Spleen (tissue), 11 donors: ENCODE measurements at regions not wholly inside any gene's neighbourhood (a gene's known extent, or its start where the extent isn't known, plus 50 kb on each side); places are given as distances from the start of the nearest gene placed in this dataset.

Experiments
- DNase-seq: peaks from one replicate; pipeline ENCODE4 v3.0.0-alpha.2; 2020
- H3K27ac ChIP-seq, 8 donors: fragments of 200-600 bp; sonication (generic) in 7 of 8; 1 replicate in 4 of 8; 2 replicates in 4 of 8; pipeline versions ENCODE4 v1.5.0 to v1.8.0; 2016 to 2021; ENCODE audit warnings: inconsistent platforms in 4 of 8, mild to moderate bottlenecking in 4 of 8, moderate library complexity in 1 of 8
- H3K27me3 ChIP-seq, 7 donors: fragments of 200-600 bp; sonication (generic) in 6 of 7; replicated peaks in 1 of 7; 1 replicate in 4 of 7; 2 replicates in 3 of 7; pipeline versions ENCODE4 v1.5.0 to v1.8.0; 2016 to 2021; ENCODE audit warnings: inconsistent platforms in 3 of 7, mild to moderate bottlenecking in 1 of 7
- H3K36me3 ChIP-seq, 6 donors: fragments of 200-600 bp; sonication (generic) in 5 of 6; 1 replicate in 4 of 6; 2 replicates in 2 of 6; pipeline versions ENCODE4 v1.5.0 to v1.8.0; 2016 to 2021; ENCODE audit warnings: inconsistent platforms in 2 of 6
- H3K4me1 ChIP-seq, 6 donors: fragments of 200-600 bp; sonication (generic) in 5 of 6; 1 replicate in 3 of 6; 2 replicates in 3 of 6; pipeline versions ENCODE4 v1.5.0 to v1.8.0; 2016 to 2021; ENCODE audit warnings: inconsistent platforms in 3 of 6
- H3K4me3 ChIP-seq, 8 donors: fragments of 200-600 bp; sonication (generic) in 7 of 8; 1 replicate in 4 of 8; 2 replicates in 4 of 8; pipeline versions ENCODE4 v1.5.0 to v1.8.0; 2016 to 2021; ENCODE audit warnings: inconsistent platforms in 4 of 8, mild to moderate bottlenecking in 4 of 8, moderate library complexity in 2 of 8
- H3K9me3 ChIP-seq, 8 donors: fragments of 200-600 bp; sonication (generic) in 7 of 8; 1 replicate in 4 of 8; 2 replicates in 4 of 8; pipeline versions ENCODE4 v1.5.0 to v1.8.0; 2016 to 2021; ENCODE audit warnings: inconsistent platforms in 4 of 8
- POLR2A ChIP-seq, 3 donors: fragments of 450-650 bp; IDR thresholded peaks; one replicate each; pipeline ENCODE4 v1.5.1; 2017; ENCODE audit warnings: antibody characterized with exemption in 3 of 3, mild to moderate bottlenecking in 1 of 3
- POLR2AphosphoS5 ChIP-seq, 3 donors: sonication (generic); formaldehyde crosslinking; IDR thresholded peaks; one replicate each; pipeline ENCODE4 v1.5.1; 2017; ENCODE audit warnings: antibody characterized with exemption in 3 of 3
- whole genome bisulfite sequencing, 5 donors: extraction: QIAGEN DNeasy Blood & Tissue Kit in 3 of 5; methylation state at CpG; one replicate each; pipeline versions ENCODE4 v1.1.5 to v1.1.7; 2013 to 2018; 5-methylcytosine and 5-hydroxymethylcytosine counted together
- intact Hi-C: fragments of 100-400 bp; cut with DNase I; formaldehyde crosslinking; loops from one replicate; pipeline ENCODE4 v1.15.0; 2023; ENCODE audit warnings: low total_unique reads
- TF ChIP-seq, protein P1 (sequence below), 11 experiments: fragments of 200-600 bp in 7 of 11; fragments of 450-650 bp in 4 of 11; sonication (generic) in 4 of 11; IDR thresholded peaks in 8 of 11; conservative IDR thresholded peaks in 3 of 11; 1 replicate in 7 of 11; 2 replicates in 4 of 11; pipeline versions ENCODE4 v1.4.0 to v1.8.0; 2016 to 2021; ENCODE audit warnings: antibody characterized with exemption in 11 of 11, inconsistent platforms in 4 of 11, mild to moderate bottlenecking in 1 of 11
- donor health status: healthy with polysubstance abuse.
- donor health status: DM: no; HTN: no; CAD: no; lungs with moderate emphysema.
- donor health status: DM: no; HTN: no; CAD: no.
- donor health status: Bipolar disorder and iron deficiency.
- donor health status: healthy.
- donor health status: DM: no; HTN: no; CAD: no.
- donor health status: DM: yes; HTN: yes; CAD: no.

- WGBS, 5 donors = 88 to 97% (median 91%) methylated on average over 1 of the region's 1 CpG
- Histone ChIP-seq H3K4me1 (no peaks in the 10 kb centered on the region), H3K27me3 (no peaks in the 10 kb centered on the region), H3K9me3 (no peaks in the 10 kb centered on the region), H3K4me3 (no peak overlapping the region), H3K36me3 (no peaks in the 10 kb centered on the region), H3K27ac (no peak overlapping the region)
- intact Hi-C loops = no loop called here
- DNase-seq = no peak
- TF ChIP-seq, protein P1, sequence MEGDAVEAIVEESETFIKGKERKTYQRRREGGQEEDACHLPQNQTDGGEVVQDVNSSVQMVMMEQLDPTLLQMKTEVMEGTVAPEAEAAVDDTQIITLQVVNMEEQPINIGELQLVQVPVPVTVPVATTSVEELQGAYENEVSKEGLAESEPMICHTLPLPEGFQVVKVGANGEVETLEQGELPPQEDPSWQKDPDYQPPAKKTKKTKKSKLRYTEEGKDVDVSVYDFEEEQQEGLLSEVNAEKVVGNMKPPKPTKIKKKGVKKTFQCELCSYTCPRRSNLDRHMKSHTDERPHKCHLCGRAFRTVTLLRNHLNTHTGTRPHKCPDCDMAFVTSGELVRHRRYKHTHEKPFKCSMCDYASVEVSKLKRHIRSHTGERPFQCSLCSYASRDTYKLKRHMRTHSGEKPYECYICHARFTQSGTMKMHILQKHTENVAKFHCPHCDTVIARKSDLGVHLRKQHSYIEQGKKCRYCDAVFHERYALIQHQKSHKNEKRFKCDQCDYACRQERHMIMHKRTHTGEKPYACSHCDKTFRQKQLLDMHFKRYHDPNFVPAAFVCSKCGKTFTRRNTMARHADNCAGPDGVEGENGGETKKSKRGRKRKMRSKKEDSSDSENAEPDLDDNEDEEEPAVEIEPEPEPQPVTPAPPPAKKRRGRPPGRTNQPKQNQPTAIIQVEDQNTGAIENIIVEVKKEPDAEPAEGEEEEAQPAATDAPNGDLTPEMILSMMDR (IDR thresholded peaks at IDR 0.05 in 8 of 11, conservative IDR thresholded peaks at IDR 0.05 in 3 of 11) = no peak
- TF ChIP-seq POLR2A (IDR thresholded peaks at IDR 0.05) (no peak), POLR2AphosphoS5 (IDR thresholded peaks at IDR 0.05) (no peak)
Observed at GRCh38 chr21:15506086-15506485, 223.7 kb upstream of the USP25 start.

GRCh38 chr21:15508554-15508953, 221.2 kb upstream of the USP25 start:
- TF ChIP-seq, protein P1 (IDR thresholded peaks at IDR 0.05 in 8 of 11, conservative IDR thresholded peaks at IDR 0.05 in 3 of 11) = no peak
- TF ChIP-seq POLR2AphosphoS5 (IDR thresholded peaks at IDR 0.05) = no peak
- TF ChIP-seq POLR2A (IDR thresholded peaks at IDR 0.05) = no peak
- intact Hi-C loops = no loop called here
- Histone ChIP-seq H3K27ac (peak overlapping the region in 1 of 8 donors; percentile 12), H3K36me3 (no peaks in the 10 kb centered on the region), H3K9me3 (no peaks in the 10 kb centered on the region), H3K4me1 (peaks cover 0 to 5% (median 3%) of the 10 kb centered on the region in 6 donors), H3K4me3 (no peak overlapping the region), H3K27me3 (no peaks in the 10 kb centered on the region)
- WGBS, 5 donors = 46 to 69% (median 60%) methylated on average over 3 of the region's 3 CpGs
- DNase-seq = no peak

- Histone ChIP-seq H3K9me3 (peaks cover 0 to 9% (median 3%) of the 10 kb centered on the region in 8 donors), H3K36me3 (no peaks in the 10 kb centered on the region), H3K27me3 (no peaks in the 10 kb centered on the region), H3K27ac (peak overlapping the region; percentile 44 to 87 (median 61)), H3K4me1 (peaks cover 0 to 25% (median 15%) of the 10 kb centered on the region in 6 donors), H3K4me3 (peak overlapping the region in 1 of 8 donors; percentile 11)
- 40 to 57% (median 53%) methylated on average over 8 of the region's 8 CpGs for WGBS, 5 donors
- no peak for DNase-seq
- TF ChIP-seq POLR2A (IDR thresholded peaks at IDR 0.05) (peak in 1 of 3 donors; percentile 27), POLR2AphosphoS5 (IDR thresholded peaks at IDR 0.05) (no peak)
- TF ChIP-seq, protein P1 (IDR thresholded peaks at IDR 0.05 in 8 of 11, conservative IDR thresholded peaks at IDR 0.05 in 3 of 11) = no peak
- intact Hi-C loops = no loop called here
Observed at GRCh38 chr21:15514073-15514946, 215.5 kb upstream of the USP25 start.

GRCh38 chr21:15515908-15516307, 213.9 kb upstream of the USP25 start:
- Histone ChIP-seq H3K27me3 (no peaks in the 10 kb centered on the region), H3K4me3 (no peak overlapping the region), H3K27ac (no peak overlapping the region), H3K36me3 (no peaks in the 10 kb centered on the region), H3K9me3 (peaks cover 0 to 9% (median 3%) of the 10 kb centered on the region in 8 donors), H3K4me1 (peaks cover 0 to 31% (median 15%) of the 10 kb centered on the region in 6 donors)
- DNase-seq = no peak
- intact Hi-C loops = no loop called here
- WGBS, 5 donors = 65 to 96% (median 89%) methylated on average over 2 of the region's 2 CpGs
- TF ChIP-seq, protein P1 (IDR thresholded peaks at IDR 0.05 in 8 of 11, conservative IDR thresholded peaks at IDR 0.05 in 3 of 11) = no peak
- no peak for TF ChIP-seq POLR2A (IDR thresholded peaks at IDR 0.05)
- no peak for TF ChIP-seq POLR2AphosphoS5 (IDR thresholded peaks at IDR 0.05)
